ENCODE measurements at regions not wholly inside any gene's neighbourhood (a gene's known extent, or its start where the extent isn't known, plus 50 kb on each side); places are given as distances from the start of the nearest gene placed in this dataset.

DNA sequence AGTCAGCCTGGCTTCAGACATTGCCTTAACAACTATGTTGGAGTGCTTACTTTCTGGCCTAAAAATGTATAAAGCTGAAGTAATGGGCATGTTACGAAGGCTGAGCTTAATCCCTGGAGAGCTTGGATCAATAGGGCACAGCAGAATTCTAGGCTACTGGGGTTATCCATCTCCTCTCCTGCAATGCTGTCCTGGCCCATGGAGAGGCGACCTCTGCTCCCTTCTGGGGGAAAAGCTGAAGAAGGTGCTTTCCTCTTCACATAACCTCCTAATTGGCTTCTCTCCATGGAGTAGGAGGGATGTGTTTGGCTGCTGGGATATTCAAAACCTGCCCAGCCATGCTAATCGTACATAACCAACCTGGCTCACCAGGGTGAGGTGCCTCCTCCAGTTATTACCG lies 403.5 kb downstream of the DMRT2 start:
- no peak for TF ChIP-seq ZNF274 (IDR thresholded peaks at IDR 0.05; ENCODE audit: low read depth, low read length)
- no peak for TF ChIP-seq YY1 (IDR thresholded peaks at IDR 0.05; ENCODE audit: insufficient read depth, insufficient read length)
- no peak for TF ChIP-seq SUZ12 (IDR thresholded peaks at IDR 0.05; ENCODE audit: extremely low read depth, insufficient read depth, insufficient read length)

All from NT2/D1 (cell line).